PC-9 (cell line): ENCODE measurements at regions not wholly inside any gene's neighbourhood (a gene's known extent, or its start where the extent isn't known, plus 50 kb on each side); places are given as distances from the start of the nearest gene placed in this dataset.
"Not testable (repeated sequence)": the region's sequence is repeated elsewhere in the genome, so short reads cannot be mapped to it uniquely, and the experiment has no call there.

Source experiments
- EZH2 ChIP-seq: fragments of 200-600 bp; sonication (generic); IDR thresholded peaks from 2 replicates; pipeline ENCODE4 v1.8.0; 2017; ENCODE audit warnings: antibody characterized with exemption, low read depth
- TF ChIP-seq, protein P1 (sequence below): fragments of 200-600 bp; sonication (generic); conservative IDR thresholded peaks from 2 replicates; pipeline ENCODE4 v1.6.1; 2017; ENCODE audit warnings: mixed run types, antibody characterized with exemption, mild to moderate bottlenecking, moderate library complexity

DNA sequence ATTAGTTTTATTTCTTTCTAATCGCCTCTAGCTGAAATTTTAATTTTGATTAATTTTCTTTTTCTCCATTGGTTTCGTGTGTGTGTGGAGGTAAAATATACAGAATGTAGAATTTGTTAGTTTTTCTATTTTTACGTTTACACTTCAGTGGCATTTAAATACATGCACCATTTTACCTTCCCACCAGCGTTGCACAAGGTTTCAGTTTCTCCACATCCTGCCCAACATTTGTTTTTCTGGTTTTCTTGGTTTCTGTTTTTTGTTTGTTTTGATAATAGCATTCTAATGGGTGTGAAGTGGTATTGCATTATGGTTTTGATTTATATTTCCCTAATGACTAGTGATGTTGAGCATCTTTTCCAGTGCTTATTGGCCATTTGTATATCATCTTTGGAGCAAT is 871.4 kb upstream of the DEFB115 start:
- TF ChIP-seq EZH2 = not testable (repeated sequence)
- TF ChIP-seq, protein P1, sequence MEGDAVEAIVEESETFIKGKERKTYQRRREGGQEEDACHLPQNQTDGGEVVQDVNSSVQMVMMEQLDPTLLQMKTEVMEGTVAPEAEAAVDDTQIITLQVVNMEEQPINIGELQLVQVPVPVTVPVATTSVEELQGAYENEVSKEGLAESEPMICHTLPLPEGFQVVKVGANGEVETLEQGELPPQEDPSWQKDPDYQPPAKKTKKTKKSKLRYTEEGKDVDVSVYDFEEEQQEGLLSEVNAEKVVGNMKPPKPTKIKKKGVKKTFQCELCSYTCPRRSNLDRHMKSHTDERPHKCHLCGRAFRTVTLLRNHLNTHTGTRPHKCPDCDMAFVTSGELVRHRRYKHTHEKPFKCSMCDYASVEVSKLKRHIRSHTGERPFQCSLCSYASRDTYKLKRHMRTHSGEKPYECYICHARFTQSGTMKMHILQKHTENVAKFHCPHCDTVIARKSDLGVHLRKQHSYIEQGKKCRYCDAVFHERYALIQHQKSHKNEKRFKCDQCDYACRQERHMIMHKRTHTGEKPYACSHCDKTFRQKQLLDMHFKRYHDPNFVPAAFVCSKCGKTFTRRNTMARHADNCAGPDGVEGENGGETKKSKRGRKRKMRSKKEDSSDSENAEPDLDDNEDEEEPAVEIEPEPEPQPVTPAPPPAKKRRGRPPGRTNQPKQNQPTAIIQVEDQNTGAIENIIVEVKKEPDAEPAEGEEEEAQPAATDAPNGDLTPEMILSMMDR = not testable (repeated sequence)
